Stimulated activated naive B cell treated with anti-CD40 and anti-IgM and Interleukin-4, amounts not matched to agents 10 μg/mL and 1 μg/mL and 100 μg/mL, for 72 hours (primary cell): ENCODE measurements at regions not wholly inside any gene's neighbourhood (a gene's known extent, or its start where the extent isn't known, plus 50 kb on each side); places are given as distances from the start of the nearest gene placed in this dataset.

Experiments
- ATAC-seq, 2 donors: fragments of 150-1000 bp; cut with Tn5 transposase; replicated peaks; 2 replicates each; pipeline ENCODE4 v1.10.0; 2021; ENCODE audit warnings: moderate library complexity in 1 of 2
- DNase-seq: peaks from one replicate; pipeline ENCODE4 v3.0.0; 2021
- H3K27ac Mint-ChIP-seq: one replicate; pipeline ENCODE4 v1.8.0; 2022; ENCODE audit warnings: mild to moderate bottlenecking, mixed read lengths
- H3K27me3 Mint-ChIP-seq, 2 donors: one replicate each; pipeline ENCODE4 v1.8.0; 2022; ENCODE audit warnings: mixed read lengths in 2 of 2
- H3K36me3 Mint-ChIP-seq, 2 donors: one replicate each; pipeline ENCODE4 v1.8.0; 2022; ENCODE audit warnings: mixed read lengths in 2 of 2, mild to moderate bottlenecking in 1 of 2
- H3K4me1 Mint-ChIP-seq, 2 donors: one replicate each; pipeline ENCODE4 v1.8.0; 2022; ENCODE audit warnings: mixed read lengths in 2 of 2, mild to moderate bottlenecking in 1 of 2
- H3K4me3 Mint-ChIP-seq, 2 donors: one replicate each; pipeline ENCODE4 v1.8.0; 2022; ENCODE audit warnings: mild to moderate bottlenecking in 2 of 2, mixed read lengths in 2 of 2, moderate library complexity in 1 of 2
- H3K9me3 Mint-ChIP-seq, 2 donors: one replicate each; pipeline ENCODE4 v1.8.0; 2022; ENCODE audit warnings: mixed read lengths in 2 of 2, mild to moderate bottlenecking in 1 of 2

DNA sequence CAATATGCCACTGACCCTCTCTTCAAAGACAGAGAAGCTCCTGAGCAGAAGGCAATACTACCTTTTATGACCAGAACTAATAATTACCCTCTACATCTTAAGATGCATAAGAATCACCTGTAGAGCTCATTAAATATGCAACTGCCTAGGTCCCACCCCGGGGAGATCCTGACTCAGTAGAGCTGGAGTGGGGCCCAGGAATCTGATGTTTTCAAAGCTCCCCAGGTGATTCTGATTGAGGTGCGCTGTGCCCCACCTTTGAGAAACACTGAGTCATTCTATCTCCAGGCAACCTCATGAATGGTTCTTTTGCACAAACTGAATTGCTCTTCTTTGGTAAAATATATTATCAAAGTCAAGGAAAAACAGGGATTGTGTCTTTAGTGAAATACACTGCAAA is 149.3 kb upstream of the BMP4 start:
- Mint-ChIP-seq H3K4me3 (no peak overlapping the region), H3K9me3 (no peaks in the 10 kb centered on the region), H3K4me1 (no peaks in the 10 kb centered on the region), H3K36me3 (no peaks in the 10 kb centered on the region), H3K27me3 (no peaks in the 10 kb centered on the region), H3K27ac (no peak overlapping the region)
- ATAC-seq, result no peak
- no peak for DNase-seq

DNA sequence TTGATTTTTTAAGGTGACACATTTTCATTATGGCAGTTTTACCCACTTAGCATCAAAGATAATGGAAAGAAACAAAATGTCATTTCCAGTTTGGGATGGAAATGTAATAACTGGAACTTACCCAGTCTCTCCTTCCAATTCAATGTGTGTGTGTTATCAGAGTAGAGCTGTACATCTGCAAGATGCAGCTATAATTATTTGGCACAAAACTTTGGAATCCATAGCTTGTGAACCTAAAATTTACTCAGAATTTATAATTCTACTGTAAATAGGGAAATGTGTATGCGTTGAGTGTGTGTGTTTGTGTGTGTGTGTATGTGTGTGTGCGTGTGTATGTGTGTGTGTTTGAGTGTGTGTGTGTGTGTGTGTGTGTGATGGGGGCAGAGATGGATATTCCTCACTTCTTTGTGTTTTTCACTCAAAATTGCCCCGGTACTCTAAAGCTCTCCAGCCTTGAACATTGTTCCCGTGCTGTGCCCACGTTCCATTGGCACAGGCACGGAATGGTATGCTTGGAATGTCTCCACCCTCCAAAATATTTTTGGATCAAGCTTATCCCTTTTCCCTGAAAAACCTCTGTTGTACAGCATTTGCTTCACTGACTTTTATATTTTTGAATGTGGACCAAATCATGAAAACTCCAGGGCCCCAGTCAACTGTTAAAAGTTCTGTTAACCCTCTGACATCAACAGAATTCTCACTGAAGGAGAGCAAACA is 150.2 kb upstream of the BMP4 start:
- ATAC-seq (no peak), DNase-seq (no peak)
- no peaks in the 10 kb centered on the region for H3K36me3 Mint-ChIP-seq
- no peaks in the 10 kb centered on the region for H3K4me1 Mint-ChIP-seq
- H3K9me3 Mint-ChIP-seq, result no peaks in the 10 kb centered on the region
- H3K27ac Mint-ChIP-seq, result no peak overlapping the region
- H3K4me3 Mint-ChIP-seq, result no peak overlapping the region
- peaks cover 0 to 3% of the 10 kb centered on the region in 2 donors for H3K27me3 Mint-ChIP-seq

DNA sequence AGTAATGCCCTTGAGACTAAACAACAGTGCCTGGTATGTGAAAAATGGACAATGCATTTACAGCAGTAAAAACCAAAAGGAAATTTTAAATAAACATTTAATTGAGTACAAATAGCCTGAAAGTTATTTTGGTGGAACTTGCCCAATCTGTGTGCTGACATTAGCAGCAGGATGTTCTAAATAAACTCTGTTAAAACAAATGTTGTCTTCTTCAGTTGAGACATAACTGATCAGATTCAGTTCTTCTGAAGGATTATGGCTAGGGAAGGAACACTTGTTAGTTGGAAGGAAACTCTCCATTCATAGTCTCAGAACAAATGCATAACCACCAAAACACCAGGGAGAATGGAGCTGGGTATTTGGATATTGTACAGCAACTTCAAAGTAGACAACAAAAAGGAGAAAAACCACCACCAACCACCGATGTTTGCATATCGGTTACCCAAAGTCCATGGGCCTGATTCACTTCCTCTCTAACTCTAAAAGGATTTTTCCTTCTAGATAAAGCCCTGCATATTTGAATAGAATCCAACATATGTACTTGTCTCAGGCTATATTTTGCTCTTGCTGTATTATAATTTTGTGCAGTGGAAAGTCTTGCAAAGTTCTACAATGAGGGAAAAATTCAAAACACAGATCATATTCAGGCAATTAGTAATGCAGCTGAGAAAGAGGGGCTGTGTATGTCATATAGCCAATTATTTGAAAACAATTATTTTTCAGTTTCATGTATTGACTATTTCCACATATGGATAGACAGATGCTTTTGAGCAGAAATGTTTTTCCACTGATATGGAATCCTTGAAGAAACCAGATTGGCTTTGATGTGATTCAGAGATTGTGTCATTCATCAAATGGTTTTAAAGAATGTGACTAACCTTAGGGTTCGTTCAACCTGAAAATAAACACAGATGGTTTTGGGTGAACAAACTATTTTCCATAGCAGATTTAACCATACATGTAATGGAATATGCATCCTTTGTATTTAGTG is 152.2 kb upstream of the BMP4 start:
- peaks cover 0 to 7% of the 10 kb centered on the region in 2 donors for H3K9me3 Mint-ChIP-seq
- no peaks in the 10 kb centered on the region for H3K4me1 Mint-ChIP-seq
- DNase-seq (no peak), ATAC-seq (peak in 1 of 2 donors; percentile 10)
- peaks cover 4 to 7% of the 10 kb centered on the region in 2 donors for H3K27me3 Mint-ChIP-seq
- no peak overlapping the region for H3K4me3 Mint-ChIP-seq
- no peak overlapping the region for H3K27ac Mint-ChIP-seq
- no peaks in the 10 kb centered on the region for H3K36me3 Mint-ChIP-seq

DNA sequence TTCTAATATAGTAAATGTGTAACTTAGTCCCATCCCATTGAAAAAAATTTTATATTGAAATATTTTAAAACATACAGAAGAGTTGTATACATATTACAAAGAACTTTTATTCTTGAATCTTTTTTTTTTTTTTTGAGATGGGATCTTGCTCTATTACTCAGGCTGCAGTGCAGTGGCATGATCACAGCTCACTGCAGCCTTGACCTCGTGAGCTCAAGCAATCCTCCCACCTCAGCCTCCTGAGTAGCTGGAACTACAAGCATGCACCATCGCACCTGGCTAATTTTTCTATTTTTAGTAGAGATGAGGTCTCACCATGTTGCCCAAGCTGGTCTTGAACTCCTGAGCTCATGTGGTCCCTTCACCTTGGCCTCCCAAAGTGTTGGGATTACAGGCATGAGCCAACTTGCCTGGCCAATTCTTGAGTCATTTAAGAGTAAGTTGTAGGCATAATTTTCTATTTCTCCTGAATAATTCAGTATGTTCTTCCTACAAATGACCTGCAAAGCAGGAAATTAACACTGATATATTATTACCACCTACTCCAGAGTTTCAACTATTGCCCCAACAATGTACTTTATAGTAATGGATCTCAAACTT is 153.0 kb upstream of the BMP4 start:
- peaks cover 0 to 7% of the 10 kb centered on the region in 2 donors for H3K9me3 Mint-ChIP-seq
- H3K4me3 Mint-ChIP-seq, result no peak overlapping the region
- no peak overlapping the region for H3K27ac Mint-ChIP-seq
- ATAC-seq (no peak), DNase-seq (no peak)
- no peaks in the 10 kb centered on the region for H3K36me3 Mint-ChIP-seq
- H3K27me3 Mint-ChIP-seq, result peaks cover 4 to 8% of the 10 kb centered on the region in 2 donors
- no peaks in the 10 kb centered on the region for H3K4me1 Mint-ChIP-seq

DNA sequence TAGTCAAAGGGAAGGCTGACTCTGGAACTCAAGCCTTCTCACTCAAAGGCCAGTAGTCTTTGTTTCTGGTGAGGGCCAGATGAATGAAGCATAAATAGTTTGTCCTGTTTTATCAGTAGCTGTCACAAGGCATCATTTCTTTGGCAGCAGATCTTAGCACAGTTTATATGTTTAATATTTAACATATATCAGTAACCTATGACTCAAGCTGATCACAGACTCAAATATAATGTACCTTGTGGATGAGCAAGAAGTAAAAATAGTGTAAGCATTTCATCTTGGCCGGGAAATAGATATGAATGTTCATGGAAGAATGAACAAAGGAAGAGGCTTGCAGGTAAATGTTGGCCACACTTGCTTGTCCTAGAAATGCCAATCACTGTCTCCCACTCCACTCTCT is 158.3 kb upstream of the BMP4 start:
- H3K9me3 Mint-ChIP-seq, result peaks cover 0 to 7% of the 10 kb centered on the region in 2 donors
- no peak for DNase-seq

DNA sequence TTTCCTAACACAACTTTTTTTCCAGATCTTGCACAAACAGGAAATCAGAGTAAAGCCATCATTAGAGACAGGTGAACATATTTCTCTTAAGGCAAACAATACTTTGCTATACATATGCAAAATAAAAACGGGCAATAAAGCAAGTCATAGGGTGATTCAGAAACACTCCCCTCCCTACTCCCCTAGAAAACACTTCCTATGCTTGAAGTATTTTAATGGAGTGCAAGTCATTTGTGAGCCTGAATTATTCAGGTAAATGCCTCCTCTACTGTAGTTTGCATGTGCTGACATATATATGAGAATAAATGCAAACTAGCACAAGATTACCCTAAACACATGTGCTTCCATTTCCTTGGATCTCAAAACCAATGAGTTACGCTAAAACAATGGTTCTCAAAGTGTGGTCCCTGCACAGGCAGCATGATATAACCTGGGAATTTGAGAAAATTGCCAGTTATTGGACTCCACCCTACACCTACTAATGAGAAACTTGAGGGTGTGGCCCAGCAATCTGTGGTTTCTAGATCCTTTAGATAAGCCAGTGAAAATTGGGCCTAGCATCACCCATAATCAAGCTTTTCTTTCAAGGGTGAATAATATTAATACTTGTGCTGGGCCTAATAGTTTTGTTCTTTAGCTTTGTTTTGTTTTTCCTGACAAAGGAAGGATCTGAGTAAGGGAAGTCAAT is 159.7 kb upstream of the BMP4 start:
- no peaks in the 10 kb centered on the region for H3K36me3 Mint-ChIP-seq
- ATAC-seq, result no peak

More for the DNA sequence above, 158.3 kb upstream of the BMP4 start:
- Mint-ChIP-seq H3K4me1 (no peaks in the 10 kb centered on the region), H3K27me3 (peaks cover 4 to 8% of the 10 kb centered on the region in 2 donors), H3K4me3 (no peak overlapping the region), H3K27ac (no peak overlapping the region), H3K36me3 (no peaks in the 10 kb centered on the region)
- ATAC-seq, result no peak

DNA sequence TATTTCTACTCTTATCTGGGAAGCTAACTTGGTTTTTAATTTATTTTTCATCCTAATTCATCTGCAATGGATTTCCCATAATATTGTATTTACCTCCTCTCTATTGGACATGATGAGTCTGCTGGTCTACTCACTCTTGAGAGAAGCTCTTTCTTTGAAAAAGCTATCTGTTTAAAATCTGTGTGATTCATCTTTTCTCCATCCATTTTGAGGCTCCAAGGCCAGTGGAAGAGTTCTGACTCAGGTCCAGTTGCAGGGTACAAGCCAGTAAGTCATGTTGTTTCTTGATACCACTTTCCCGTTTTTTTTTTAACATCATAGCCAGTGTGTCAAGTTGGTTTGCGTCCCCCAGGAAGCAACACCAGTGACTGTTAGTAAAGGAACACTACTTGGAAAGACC is 160.3 kb upstream of the BMP4 start:
- DNase-seq, result no peak
- Mint-ChIP-seq H3K36me3 (no peaks in the 10 kb centered on the region), H3K27me3 (peaks cover 0 to 11% of the 10 kb centered on the region in 2 donors), H3K9me3 (peaks cover 0 to 7% of the 10 kb centered on the region in 2 donors), H3K27ac (no peak overlapping the region), H3K4me3 (no peak overlapping the region), H3K4me1 (no peaks in the 10 kb centered on the region)
- no peak for ATAC-seq

More for the DNA sequence above, 159.7 kb upstream of the BMP4 start:
- Mint-ChIP-seq H3K9me3 (peaks cover 0 to 7% of the 10 kb centered on the region in 2 donors), H3K27ac (no peak overlapping the region), H3K4me1 (no peaks in the 10 kb centered on the region), H3K4me3 (no peak overlapping the region), H3K27me3 (peaks cover 4 to 8% of the 10 kb centered on the region in 2 donors)
- DNase-seq, result no peak

DNA sequence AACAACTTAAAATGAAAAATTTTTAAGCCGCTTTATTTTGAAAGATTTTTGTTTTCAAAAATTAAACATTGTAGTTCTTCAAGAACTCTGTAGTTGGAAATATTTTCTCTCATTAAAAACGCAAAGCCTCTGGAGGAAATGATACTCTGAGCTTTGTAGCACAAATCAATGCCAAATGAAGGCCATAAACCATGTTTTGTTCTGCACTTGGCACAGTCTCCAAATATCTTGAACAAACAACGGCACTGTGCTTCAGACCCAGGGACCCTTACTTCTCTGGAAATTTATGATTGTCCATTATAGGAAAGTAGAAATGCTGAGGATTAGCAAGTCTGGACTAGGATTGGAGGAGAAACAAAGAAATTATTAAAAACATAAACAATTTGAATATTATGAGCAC is 160.8 kb upstream of the BMP4 start:
- no peak overlapping the region for H3K27ac Mint-ChIP-seq
- no peak for DNase-seq
- no peak for ATAC-seq
- peaks cover 0 to 15% of the 10 kb centered on the region in 2 donors for H3K27me3 Mint-ChIP-seq
- H3K4me1 Mint-ChIP-seq, result no peaks in the 10 kb centered on the region
- H3K4me3 Mint-ChIP-seq, result no peak overlapping the region
- H3K36me3 Mint-ChIP-seq, result no peaks in the 10 kb centered on the region
- peaks cover 0 to 7% of the 10 kb centered on the region in 2 donors for H3K9me3 Mint-ChIP-seq

DNA sequence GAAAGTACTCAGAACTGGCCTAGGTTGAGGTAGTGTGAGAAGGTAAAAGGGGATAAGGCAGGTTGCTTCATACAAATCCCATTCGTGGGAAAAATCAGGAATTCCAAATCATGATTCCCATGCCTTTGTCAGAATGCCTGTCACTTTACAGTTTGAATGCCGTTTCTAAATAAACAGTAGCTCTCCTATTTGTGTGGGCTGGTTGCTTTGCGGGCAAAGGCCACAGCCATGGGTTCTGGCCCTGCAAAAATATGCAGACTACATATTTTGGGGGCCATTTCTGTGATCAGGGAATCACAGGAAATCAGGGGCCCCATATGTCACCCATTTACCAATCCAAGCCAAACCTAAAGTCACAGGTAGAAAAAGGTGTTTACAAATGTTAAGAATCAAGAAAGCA is 161.3 kb upstream of the BMP4 start:
- H3K27me3 Mint-ChIP-seq, result peaks cover 0 to 17% of the 10 kb centered on the region in 2 donors
- ATAC-seq (no peak), DNase-seq (no peak)
- no peak overlapping the region for H3K27ac Mint-ChIP-seq
- no peaks in the 10 kb centered on the region for H3K36me3 Mint-ChIP-seq
- peaks cover 0 to 6% of the 10 kb centered on the region in 2 donors for H3K9me3 Mint-ChIP-seq
- H3K4me3 Mint-ChIP-seq, result no peak overlapping the region
- no peaks in the 10 kb centered on the region for H3K4me1 Mint-ChIP-seq

DNA sequence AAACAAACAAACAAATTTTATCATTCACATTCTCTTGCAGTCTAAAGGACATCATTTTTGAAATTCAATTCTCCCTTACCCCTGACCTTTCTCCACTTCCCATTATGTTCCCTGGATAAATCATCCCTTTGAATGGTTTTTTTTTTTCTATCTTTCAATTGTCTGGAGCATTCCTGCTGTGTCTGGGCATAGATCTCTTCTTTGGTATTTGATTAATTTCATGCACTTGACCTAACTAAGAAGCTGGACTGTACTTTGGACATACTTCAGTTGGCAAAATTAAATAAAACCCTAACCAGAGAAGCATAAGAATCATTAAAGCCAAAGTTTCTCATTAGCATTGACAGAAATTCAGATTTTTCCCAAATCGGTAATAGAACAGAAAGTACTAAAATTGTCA is 163.6 kb upstream of the BMP4 start:
- Mint-ChIP-seq H3K9me3 (peaks cover 0 to 5% of the 10 kb centered on the region in 2 donors), H3K27ac (no peak overlapping the region), H3K36me3 (no peaks in the 10 kb centered on the region), H3K4me3 (no peak overlapping the region), H3K4me1 (no peaks in the 10 kb centered on the region), H3K27me3 (peaks cover 4 to 9% of the 10 kb centered on the region in 2 donors)
- no peak for DNase-seq
- ATAC-seq, result no peak

DNA sequence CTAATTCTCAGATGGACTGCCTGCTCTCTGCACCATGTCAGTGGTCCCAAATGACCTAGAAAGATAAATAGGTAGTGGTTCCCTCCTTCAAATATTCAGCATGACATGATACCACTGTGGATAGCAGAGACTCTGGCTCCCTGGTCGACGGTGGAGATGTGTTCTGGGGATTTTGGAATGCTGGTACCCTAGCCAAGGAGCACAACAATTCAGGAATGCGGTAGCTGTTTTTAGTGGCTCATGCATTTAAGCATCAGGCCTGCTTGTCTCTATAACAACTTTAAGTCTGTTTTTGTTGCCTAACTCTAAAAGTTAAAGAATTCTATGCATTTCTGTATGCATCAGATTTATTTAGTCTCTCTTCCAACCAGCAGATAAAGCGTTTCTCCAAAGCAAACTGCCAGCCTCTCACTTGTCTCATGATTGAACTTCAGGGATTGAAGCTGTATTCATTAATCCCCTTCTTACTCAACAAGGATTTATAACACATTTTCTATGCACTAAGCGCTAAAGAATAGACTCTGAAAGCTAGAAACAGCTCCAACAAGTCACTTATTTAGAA is 164.9 kb upstream of the BMP4 start:
- DNase-seq (no peak), ATAC-seq (no peak)
- H3K4me3 Mint-ChIP-seq, result no peak overlapping the region
- no peaks in the 10 kb centered on the region for H3K4me1 Mint-ChIP-seq
- H3K27me3 Mint-ChIP-seq, result peaks cover 4 to 9% of the 10 kb centered on the region in 2 donors
- H3K36me3 Mint-ChIP-seq, result no peaks in the 10 kb centered on the region
- H3K9me3 Mint-ChIP-seq, result peaks cover 0 to 5% of the 10 kb centered on the region in 2 donors
- H3K27ac Mint-ChIP-seq, result no peak overlapping the region

DNA sequence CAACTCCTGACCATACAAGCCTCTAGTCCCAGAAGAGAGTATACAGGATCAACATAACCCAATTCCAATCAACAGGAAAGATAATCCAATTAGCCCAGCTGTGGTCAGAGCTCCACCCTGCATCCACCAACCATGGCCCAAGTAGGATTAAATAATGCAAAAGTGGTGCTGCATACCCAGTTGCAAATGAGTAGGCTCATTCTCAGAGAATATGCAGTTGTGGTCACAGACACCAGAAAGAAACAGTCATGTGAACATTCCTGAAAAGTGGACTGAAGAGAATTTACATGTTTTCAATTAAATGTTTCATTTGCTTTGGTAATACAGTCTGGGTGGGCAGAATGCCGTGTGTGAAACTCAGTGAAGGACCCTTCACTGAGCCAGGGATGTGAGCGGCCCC is 167.2 kb upstream of the BMP4 start:
- Mint-ChIP-seq H3K4me1 (no peaks in the 10 kb centered on the region), H3K27me3 (peaks cover 4 to 9% of the 10 kb centered on the region in 2 donors), H3K27ac (no peak overlapping the region), H3K36me3 (no peaks in the 10 kb centered on the region), H3K4me3 (no peak overlapping the region), H3K9me3 (peaks cover 0 to 5% of the 10 kb centered on the region in 2 donors)
- no peak for DNase-seq
- no peak for ATAC-seq

DNA sequence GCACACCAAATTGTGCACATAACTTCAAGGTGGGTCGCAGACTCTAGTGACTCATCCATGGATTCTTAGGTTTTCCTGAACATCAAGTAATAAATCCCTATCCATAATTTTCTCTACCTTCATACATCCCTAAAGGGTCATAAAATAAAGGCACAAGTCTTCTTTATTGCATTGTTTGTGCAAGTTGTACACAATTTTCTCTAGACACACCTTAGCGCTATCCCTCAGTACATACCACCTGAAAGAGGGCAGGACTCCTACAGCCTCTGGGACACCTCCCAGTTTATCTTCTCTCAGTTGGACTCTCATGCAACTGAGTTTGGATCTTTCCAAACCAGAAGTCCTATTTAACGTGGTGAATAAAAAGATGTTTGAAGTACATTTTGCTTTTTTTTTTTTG is 168.5 kb upstream of the BMP4 start:
- ATAC-seq (no peak), DNase-seq (no peak)
- no peaks in the 10 kb centered on the region for H3K4me1 Mint-ChIP-seq
- no peaks in the 10 kb centered on the region for H3K36me3 Mint-ChIP-seq
- no peak overlapping the region for H3K4me3 Mint-ChIP-seq
- no peak overlapping the region for H3K27ac Mint-ChIP-seq
- H3K9me3 Mint-ChIP-seq, result peaks cover 0 to 5% of the 10 kb centered on the region in 2 donors
- peaks cover 4 to 9% of the 10 kb centered on the region in 2 donors for H3K27me3 Mint-ChIP-seq

DNA sequence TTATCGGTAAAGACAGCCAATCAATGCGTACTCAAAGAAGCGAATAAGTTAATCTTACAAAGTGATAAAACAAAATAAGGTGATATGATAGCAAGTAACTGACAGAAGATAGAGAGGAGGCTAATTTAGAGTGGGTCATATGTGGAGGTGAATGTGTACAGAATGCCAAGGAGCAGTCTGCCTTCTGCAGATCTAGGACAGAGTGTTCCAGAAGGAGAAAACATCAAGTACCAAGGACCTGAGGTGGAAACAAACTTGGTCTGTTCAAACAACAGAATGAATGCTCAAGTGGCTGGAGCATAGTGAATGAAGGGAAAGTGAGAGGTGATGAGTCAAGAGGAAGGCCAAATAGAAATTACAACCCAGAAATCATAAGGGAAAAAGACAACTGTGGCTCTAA is 170.3 kb upstream of the BMP4 start:
- Mint-ChIP-seq H3K4me3 (no peak overlapping the region), H3K4me1 (no peaks in the 10 kb centered on the region), H3K27me3 (peaks cover 4 to 6% of the 10 kb centered on the region in 2 donors), H3K36me3 (no peaks in the 10 kb centered on the region), H3K9me3 (peaks cover 0 to 5% of the 10 kb centered on the region in 2 donors), H3K27ac (no peak overlapping the region)
- ATAC-seq (no peak), DNase-seq (no peak)
